Loucy (cell line): ENCODE measurements at regions not wholly inside any gene's neighbourhood (a gene's known extent, or its start where the extent isn't known, plus 50 kb on each side); places are given as distances from the start of the nearest gene placed in this dataset.
A peak's percentile ranks its signal among the peaks of the same experiment; 100 is the strongest.

Source experiments
- H2AFZ ChIP-seq: fragments of 200-600 bp; sonication (generic); 2 replicates; pipeline ENCODE4 v1.6.0; 2016; ENCODE audit warnings: antibody characterized with exemption, mild to moderate bottlenecking, low read length, moderate library complexity
- H3F3A ChIP-seq: fragments of 200-600 bp; 2 replicates; pipeline ENCODE4 v1.6.0; 2016; ENCODE audit warnings: antibody characterized with exemption, low read depth, mild to moderate bottlenecking
- H3K27me3 ChIP-seq: fragments of 200-600 bp; sonication (generic); 2 replicates; pipeline ENCODE4 v1.6.1; 2014; ENCODE audit warnings: low read length, mild to moderate bottlenecking; ENCODE audit not compliant: insufficient read depth, poor library complexity, severe bottlenecking
- H3K36me3 ChIP-seq: fragments of 200-600 bp; sonication (generic); 2 replicates; pipeline ENCODE4 v1.6.1; 2016; ENCODE audit warnings: low read length; ENCODE audit not compliant: insufficient read depth
- H3K4me1 ChIP-seq: fragments of 200-600 bp; sonication (generic); 2 replicates; pipeline ENCODE4 v1.5.1; 2014; ENCODE audit warnings: low read length, mild to moderate bottlenecking; ENCODE audit not compliant: insufficient read depth, poor library complexity, severe bottlenecking
- H3K4me2 ChIP-seq: fragments of 200-600 bp; sonication (generic); 2 replicates; pipeline ENCODE4 v1.6.0; 2014; ENCODE audit warnings: antibody characterized with exemption, low read length, low read depth, mild to moderate bottlenecking; ENCODE audit not compliant: poor library complexity, severe bottlenecking
- H3K4me3 ChIP-seq: fragments of 200-600 bp; sonication (generic); 2 replicates; pipeline ENCODE4 v1.5.1; 2014; ENCODE audit warnings: low read length, mild to moderate bottlenecking, mixed read lengths; ENCODE audit not compliant: poor library complexity, severe bottlenecking
- H3K79me2 ChIP-seq: fragments of 200-600 bp; sonication (generic); 2 replicates; pipeline ENCODE4 v1.6.1; 2014; ENCODE audit warnings: low read length; ENCODE audit not compliant: insufficient read depth
- H3K9ac ChIP-seq: fragments of 200-600 bp; sonication (generic); 2 replicates; pipeline ENCODE4 v1.6.0; 2014; ENCODE audit warnings: mild to moderate bottlenecking, low read depth, low read length, moderate library complexity; ENCODE audit not compliant: poor library complexity, severe bottlenecking
- H3K9me2 ChIP-seq: fragments of 200-600 bp; sonication (generic); replicated peaks from 2 replicates; pipeline ENCODE4 v1.6.1; 2016; ENCODE audit warnings: low read depth, low read length, mixed read lengths
- H3K9me3 ChIP-seq: fragments of 200-600 bp; sonication (generic); 2 replicates; pipeline ENCODE4 v1.6.1; 2014; ENCODE audit warnings: mild to moderate bottlenecking, antibody characterized with exemption, low read length, low read depth; ENCODE audit not compliant: insufficient read depth
- H4K20me1 ChIP-seq: fragments of 200-600 bp; sonication (generic); 2 replicates; pipeline ENCODE4 v1.6.0; 2014; ENCODE audit warnings: antibody characterized with exemption, low read length, mild to moderate bottlenecking; ENCODE audit not compliant: insufficient read depth, poor library complexity, severe bottlenecking
- EZH2phosphoT487 ChIP-seq: fragments of 200-600 bp; IDR thresholded peaks from 2 replicates; pipeline ENCODE4 v1.6.1; 2018; ENCODE audit warnings: antibody characterized with exemption, mild to moderate bottlenecking, moderate library complexity, borderline replicate concordance
- TF ChIP-seq, protein P1 (sequence below): fragments of 200-600 bp; sonication (generic); conservative IDR thresholded peaks from 2 replicates; pipeline ENCODE4 v1.5.1; 2014; ENCODE audit warnings: mild to moderate bottlenecking, antibody characterized with exemption, low read length

DNA sequence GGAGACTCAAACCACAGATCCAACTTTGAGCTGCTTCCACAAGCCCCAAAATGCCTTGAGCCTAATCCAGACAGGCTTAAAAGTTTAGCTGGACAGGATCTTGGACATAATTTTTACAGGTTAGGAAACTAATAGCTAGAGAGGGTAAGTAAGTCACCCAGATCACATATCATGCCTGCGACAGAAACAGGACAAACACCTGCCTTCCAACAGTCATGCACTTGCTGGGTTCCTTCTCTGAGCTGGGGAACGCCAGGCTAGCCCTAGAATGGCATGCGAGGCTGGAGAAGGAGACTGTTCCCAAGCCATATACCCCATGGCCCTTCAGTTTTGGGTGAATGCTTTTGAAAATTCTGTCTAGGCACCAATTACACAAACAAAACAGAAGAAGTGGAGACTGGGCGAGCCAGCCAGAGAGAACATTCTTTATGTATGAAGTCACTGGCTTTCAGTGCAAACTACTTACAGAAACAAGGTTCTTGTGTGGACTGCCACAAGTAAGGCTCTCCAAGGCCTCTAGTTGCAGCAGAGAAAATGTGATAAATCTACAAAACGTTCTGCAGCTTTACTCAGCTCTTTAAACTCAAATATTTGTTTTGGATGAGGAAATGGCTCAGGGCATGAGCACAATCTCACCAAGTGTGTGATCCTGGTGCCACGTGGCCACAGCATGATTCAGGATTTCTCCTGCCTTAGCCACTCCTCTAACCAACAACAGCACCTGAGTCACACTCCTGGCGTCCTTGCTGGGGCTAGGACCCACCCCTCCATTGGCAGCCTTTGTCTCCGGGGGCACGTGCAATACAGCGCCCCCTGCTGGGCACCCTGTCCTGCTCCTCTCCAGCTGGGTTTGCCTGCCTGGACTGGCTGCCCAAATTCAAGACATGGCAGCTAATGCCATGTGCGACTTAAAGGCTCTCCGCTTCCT lies 73.4 kb upstream of the UBL3 start:
- Histone ChIP-seq H3K9me3 (no peaks in the 10 kb centered on the region), H2AFZ (no peak overlapping the region; the same call in 1 of the 2 replicates), H3F3A (no peaks in the 10 kb centered on the region; the same call in 1 of the 2 replicates)

DNA sequence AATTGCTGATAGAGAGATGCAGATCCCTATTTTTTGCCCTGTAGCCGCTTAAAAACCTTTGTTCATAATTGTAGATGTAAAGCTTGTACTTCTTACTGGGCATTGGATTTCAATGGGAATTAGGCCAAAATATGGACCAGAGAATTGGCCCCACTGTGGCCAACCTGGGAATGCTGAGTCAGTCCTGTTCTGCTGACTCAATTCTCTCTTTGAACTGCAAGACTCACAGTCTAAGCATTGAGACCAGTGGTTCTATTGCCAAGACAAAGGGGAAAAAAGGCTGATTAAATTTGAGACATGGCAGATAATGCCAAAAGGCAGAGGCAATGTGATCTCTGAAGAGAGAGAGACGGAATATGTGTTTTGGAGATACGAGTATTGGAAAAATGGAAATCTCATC lies 72.5 kb upstream of the UBL3 start:
- no peak overlapping the region for H3K4me2 ChIP-seq

More for the DNA sequence above, 73.4 kb upstream of the UBL3 start:
- no peaks in the 10 kb centered on the region for H3K36me3 ChIP-seq
- no peak overlapping the region for H3K4me3 ChIP-seq
- H3K9ac ChIP-seq = no peak overlapping the region
- H3K79me2 ChIP-seq = no peaks in the 10 kb centered on the region
- peaks cover 3% of the 10 kb centered on the region for H3K4me1 ChIP-seq
- no peaks in the 10 kb centered on the region for H4K20me1 ChIP-seq
- no peak overlapping the region for H3K4me2 ChIP-seq
- TF ChIP-seq, protein P1, sequence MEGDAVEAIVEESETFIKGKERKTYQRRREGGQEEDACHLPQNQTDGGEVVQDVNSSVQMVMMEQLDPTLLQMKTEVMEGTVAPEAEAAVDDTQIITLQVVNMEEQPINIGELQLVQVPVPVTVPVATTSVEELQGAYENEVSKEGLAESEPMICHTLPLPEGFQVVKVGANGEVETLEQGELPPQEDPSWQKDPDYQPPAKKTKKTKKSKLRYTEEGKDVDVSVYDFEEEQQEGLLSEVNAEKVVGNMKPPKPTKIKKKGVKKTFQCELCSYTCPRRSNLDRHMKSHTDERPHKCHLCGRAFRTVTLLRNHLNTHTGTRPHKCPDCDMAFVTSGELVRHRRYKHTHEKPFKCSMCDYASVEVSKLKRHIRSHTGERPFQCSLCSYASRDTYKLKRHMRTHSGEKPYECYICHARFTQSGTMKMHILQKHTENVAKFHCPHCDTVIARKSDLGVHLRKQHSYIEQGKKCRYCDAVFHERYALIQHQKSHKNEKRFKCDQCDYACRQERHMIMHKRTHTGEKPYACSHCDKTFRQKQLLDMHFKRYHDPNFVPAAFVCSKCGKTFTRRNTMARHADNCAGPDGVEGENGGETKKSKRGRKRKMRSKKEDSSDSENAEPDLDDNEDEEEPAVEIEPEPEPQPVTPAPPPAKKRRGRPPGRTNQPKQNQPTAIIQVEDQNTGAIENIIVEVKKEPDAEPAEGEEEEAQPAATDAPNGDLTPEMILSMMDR = peak; percentile 96
- TF ChIP-seq EZH2phosphoT487 = no peak
- H3K27me3 ChIP-seq = no peaks in the 10 kb centered on the region
- H3K9me2 ChIP-seq = no peaks in the 10 kb centered on the region

DNA sequence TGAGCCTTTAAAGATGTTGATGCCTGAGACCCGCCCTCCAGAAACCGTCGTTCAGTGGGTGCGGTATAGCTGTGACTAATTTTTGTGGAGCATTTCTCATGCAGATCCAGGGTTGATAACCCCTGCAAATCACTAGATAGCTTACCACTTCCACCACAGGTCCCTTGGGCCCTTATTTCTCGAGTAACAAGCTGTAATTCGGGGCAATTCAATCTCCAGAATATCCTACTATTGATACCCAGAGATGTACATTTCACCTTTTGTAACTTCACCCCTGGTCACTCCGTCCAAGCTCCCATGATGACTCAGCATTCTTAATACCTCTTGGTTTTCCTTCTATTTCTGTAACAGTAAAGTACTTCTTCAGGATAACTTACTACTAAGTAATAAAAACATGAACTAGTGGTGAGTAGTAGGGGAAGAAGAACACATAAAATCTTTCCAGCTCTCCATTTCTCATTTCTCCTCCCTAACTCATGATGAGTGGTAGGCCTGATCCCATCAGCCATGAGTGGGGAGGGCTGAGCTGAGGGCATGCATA lies 71.9 kb upstream of the UBL3 start:
- Histone ChIP-seq H3K79me2 (no peaks in the 10 kb centered on the region), H3K4me1 (peaks cover 9% of the 10 kb centered on the region), H3K27me3 (no peaks in the 10 kb centered on the region), H3K4me3 (no peak overlapping the region), H3K9me3 (no peaks in the 10 kb centered on the region), H2AFZ (no peak overlapping the region), H3K9ac (no peak overlapping the region), H3K4me2 (no peak overlapping the region), H3K9me2 (no peaks in the 10 kb centered on the region), H3F3A (no peaks in the 10 kb centered on the region; the same call in 1 of the 2 replicates), H3K36me3 (no peaks in the 10 kb centered on the region), H4K20me1 (no peaks in the 10 kb centered on the region)
- TF ChIP-seq EZH2phosphoT487 = no peak
- TF ChIP-seq, protein P1 = no peak

More for the DNA sequence above, 72.5 kb upstream of the UBL3 start:
- H3K4me1 ChIP-seq = peaks cover 9% of the 10 kb centered on the region
- no peaks in the 10 kb centered on the region; the same call in 1 of the 2 replicates for H3F3A ChIP-seq
- no peak overlapping the region for H3K9ac ChIP-seq
- H2AFZ ChIP-seq = no peak overlapping the region
- H3K9me3 ChIP-seq = no peaks in the 10 kb centered on the region
- TF ChIP-seq EZH2phosphoT487 = no peak
- TF ChIP-seq, protein P1 = no peak
- no peak overlapping the region for H3K4me3 ChIP-seq
- H4K20me1 ChIP-seq = no peaks in the 10 kb centered on the region
- H3K27me3 ChIP-seq = no peaks in the 10 kb centered on the region
- H3K36me3 ChIP-seq = no peaks in the 10 kb centered on the region
- no peaks in the 10 kb centered on the region for H3K79me2 ChIP-seq
- no peaks in the 10 kb centered on the region for H3K9me2 ChIP-seq
